HG03103 (cell line): ENCODE measurements at regions not wholly inside any gene's neighbourhood (a gene's known extent, or its start where the extent isn't known, plus 50 kb on each side); places are given as distances from the start of the nearest gene placed in this dataset.

Experiments used
- ATAC-seq: cut with Tn5 transposase; IDR thresholded peaks from one replicate; pipeline ENCODE4 v1.9.1; 2021; ENCODE audit warnings: low read depth; ENCODE audit not compliant: unreplicated experiment

DNA sequence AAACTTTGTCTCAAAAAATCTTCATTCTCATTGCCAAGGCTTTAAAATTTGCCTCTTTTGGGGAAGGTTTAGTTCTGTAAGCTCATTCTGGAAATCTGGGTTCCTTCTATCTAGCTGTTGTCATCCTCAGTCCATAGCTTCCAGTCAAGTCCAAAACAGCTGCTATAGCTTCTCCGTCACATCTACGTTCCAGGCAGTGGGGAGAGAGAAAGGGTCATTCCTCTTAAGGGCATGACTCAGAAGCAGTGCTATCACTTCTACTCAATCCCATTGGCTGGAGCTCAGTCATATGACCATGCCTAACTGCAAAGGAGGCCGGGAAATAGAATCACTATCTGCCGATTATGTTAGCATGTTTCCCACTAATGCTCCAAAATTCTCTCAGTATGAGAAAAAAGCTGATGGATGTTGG, 141.4 kb upstream of the PTPN1 start:
- ATAC-seq, result no peak

DNA sequence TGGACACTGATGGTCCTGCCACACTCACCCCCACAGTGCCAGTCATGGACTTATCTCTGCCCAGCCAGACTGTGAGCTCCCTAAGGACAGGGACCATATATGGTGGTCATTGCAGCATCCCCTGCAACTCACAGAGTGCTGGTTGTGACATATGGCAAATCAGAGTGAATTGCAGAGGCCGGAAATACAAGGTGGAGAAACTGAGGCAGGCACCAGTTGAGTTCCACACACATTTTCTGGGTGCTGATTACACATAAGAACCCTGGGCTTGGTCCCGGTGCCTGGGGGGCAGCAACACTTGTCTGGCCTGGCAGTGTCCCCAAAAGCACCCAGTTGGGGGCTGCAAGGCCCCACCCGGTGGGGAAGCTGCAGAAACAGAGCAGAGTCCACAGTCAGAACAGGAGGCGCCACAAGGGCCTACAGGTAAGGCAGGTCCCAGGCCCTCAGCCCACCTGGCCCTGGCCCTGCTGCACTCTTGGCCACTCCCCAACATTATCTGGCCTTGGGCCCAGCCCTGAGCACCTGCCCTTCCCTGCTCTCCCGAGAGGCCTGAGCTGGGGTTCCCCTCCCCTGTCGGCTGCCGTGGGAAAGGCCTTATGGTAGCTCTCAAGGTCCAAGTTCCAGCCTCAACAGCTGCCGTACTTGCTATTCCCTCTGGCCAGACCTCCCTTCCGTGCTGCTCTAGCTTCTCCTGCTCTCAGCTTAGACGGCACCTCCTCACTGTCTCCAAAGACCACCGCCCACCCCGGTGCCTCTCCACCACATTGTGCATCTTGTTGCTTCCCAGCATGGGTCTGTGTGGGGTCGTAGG, 140.8 kb upstream of the PTPN1 start:
- ATAC-seq, result no peak

DNA sequence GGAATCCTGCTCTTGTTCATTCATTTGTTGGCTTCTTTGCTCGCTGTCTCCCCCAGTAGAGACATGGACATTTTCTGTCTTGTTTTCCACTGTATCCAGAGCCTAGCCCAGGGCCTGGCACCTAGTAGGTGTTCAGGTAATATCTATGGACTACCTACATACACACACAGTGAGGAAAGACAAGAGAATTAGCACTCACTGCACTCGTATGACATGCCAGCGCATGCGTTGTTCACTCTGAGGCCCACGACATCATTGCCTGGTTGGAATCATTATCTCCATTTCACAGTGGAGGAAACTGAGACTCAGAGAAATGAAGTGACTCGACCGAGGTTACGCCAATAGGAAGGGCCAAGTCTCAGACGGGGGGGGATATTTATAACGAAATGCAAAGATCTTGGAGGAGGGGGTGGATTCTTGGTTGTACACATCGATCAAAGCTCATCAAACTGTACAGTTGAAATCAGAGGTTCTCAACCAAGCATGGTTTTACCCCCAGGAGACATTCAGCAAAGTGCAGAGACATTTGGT, 140.1 kb upstream of the PTPN1 start:
- no peak for ATAC-seq

DNA sequence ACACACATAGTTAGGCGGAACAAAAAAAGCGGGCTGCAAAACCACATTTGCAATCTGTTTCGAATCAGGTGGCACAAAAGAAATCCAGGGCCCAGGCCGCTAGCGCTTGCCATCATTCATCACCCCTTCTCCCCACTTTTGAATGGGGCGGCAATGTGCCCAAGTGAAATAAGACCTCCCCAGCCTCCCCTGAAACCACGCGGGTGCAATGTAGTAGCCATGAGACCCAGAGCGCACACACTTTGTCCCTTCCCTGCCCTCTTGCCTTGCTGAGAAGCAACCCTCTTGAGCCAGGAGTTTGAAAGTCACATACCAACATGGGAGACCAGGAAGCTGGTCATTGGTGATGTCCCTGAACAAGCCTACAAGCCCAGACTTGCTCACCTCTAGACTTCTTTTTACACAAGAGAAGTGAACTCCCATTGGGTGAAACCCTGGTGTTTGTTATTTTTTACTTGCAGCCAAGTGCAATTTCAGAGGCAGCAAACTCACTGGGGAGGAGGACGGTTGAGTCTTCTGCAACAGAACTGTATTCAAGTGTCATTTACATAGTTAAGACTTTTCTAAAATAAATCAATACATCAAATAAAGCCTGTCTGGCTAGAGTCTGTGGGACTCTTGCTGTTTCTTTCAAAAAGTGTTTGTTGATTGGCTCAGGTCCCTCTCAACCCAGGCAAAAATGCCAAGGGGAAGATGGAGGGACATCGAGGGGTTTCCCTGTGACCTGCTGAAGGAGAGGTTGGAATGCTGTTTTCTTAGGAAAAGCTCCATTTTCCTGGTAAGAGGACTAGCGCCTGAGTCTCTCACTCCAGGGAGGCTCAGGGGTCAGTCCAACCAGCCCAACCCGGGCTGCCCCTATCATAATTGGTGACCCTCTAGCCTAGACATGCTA, 138.1 kb upstream of the PTPN1 start:
- no peak for ATAC-seq

DNA sequence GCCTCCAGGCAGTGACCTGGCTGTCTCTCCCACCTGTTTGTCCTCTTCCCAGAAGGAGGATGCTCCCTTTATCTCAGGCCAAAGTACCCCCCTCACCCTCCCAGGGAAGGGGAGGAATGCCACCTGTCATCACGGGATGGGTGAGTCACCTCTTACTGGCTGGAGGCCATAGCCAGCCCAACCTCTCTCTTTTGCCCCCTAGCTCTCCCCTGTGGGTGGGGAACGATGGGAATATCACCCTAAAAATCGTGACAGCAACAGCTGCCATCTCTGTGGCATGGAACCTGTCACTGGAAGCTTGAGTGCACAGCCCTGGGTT, 137.5 kb upstream of the PTPN1 start:
- ATAC-seq, result no peak

DNA sequence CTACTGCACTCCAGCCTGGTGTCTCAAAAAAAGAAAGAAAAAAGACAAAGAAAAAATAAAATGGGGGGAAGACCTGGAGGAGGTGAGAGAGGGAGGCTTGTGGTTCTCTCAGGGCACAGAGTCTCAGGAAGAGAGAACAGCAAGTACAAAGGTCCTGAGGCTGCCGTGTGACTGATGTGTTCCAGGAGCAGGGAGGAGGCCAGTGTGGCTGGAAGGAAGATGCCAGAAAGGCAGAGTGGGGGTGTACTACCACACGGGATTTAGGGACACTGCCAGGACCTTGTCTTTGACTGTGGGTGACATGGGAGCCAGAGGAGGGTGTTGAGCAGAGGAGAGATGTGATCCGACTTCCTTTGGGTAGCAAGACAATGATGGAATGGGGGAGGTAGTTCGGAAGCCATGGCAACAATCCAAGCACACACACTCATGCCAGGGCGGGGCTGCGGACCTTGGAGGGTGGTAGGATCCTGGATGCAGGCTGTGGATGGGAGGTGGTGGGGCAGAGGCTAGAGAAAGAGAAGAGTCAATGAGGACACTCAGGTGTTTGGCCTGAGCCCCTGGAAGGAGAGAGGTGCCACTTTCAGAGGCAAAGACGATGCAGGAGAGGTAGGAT, 136.4 kb upstream of the PTPN1 start:
- ATAC-seq, result no peak

DNA sequence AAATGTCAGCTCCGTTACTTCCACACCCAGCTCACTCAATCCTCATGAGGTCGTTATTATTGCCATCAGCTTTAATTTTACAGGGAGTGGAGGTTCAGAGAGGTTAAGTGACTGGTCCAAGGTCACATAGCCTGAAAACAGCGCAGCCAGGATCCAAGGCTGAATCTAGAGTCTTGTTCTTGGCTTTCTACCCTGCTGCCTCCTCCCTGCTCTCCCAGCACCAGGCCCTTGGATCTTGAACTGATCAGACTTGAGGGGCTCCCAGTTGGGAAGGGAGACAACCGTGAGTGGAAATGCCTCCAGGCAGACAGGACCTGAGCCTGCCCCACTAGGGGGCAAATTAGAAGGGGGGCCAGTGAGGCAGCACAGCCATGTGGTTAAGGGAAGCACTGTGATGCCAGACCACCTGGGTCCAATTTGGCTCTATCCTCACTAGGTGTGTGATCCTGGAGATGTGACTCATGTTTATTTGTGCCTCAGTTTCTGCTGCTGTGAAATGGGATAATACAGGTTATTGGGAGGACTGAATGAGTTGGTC, 135.6 kb upstream of the PTPN1 start:
- ATAC-seq, result no peak

DNA sequence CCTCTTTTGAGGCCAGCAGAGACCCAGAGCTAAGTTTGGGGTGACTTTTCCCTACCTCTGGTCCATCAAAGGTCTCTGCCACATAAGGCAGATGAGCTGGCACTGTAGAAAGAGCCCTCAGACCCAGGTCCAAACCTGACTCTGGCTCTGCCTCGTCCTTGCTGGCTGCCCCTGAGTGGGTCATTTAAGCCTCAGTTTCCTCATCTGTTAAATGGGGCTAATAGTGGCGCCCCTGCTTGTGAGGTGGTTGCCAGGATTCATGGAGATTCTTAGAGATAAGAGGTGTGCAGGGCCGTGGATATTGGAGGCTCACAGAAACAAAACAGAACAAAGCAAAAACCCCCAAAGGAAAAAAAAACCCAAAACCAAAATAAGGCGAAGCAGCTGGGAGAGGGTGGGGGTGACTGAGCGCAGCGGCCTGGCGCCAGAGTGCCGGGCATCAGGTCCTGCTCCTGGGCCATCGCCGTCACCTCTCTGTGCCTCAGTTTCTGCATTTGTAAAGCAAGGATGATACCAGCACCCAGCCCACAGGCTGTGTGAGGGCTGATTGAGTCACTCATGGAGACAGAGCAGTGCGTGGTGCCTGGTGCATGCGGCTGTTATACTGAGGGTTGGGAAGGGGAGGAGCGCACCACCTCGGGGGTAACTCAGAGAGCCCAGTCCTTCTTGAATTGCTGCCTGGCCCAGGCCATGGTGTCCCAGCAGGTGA, 133.8 kb upstream of the PTPN1 start:
- no peak for ATAC-seq

DNA sequence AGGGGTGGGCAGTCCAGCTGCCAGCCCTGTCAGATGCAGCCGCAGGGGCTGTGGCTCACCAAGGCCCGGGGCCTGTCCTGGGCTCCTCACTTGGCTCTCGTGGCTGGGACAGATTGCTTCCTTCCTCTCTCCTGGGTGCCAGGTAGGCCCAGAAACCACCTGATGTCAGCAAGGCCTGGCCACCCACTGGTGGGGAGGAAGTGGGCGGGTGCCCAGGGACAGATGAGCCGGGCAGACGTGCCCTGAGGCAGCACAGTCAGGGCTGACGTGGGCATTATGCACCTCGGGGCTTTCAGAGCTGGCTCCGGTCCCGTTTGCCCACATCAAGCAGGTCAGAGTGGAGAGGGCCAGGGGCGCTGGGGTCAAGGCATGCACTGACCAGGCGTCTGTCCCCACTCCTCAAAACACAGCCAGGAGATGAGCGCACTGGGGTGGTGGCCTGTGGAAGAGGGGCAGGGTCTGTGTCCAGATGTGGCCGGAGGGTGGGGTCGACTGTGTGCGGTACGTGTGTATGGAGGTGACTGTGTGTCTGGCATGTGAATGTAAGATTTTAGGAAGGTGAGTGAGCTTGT, 133.2 kb upstream of the PTPN1 start:
- no peak for ATAC-seq

DNA sequence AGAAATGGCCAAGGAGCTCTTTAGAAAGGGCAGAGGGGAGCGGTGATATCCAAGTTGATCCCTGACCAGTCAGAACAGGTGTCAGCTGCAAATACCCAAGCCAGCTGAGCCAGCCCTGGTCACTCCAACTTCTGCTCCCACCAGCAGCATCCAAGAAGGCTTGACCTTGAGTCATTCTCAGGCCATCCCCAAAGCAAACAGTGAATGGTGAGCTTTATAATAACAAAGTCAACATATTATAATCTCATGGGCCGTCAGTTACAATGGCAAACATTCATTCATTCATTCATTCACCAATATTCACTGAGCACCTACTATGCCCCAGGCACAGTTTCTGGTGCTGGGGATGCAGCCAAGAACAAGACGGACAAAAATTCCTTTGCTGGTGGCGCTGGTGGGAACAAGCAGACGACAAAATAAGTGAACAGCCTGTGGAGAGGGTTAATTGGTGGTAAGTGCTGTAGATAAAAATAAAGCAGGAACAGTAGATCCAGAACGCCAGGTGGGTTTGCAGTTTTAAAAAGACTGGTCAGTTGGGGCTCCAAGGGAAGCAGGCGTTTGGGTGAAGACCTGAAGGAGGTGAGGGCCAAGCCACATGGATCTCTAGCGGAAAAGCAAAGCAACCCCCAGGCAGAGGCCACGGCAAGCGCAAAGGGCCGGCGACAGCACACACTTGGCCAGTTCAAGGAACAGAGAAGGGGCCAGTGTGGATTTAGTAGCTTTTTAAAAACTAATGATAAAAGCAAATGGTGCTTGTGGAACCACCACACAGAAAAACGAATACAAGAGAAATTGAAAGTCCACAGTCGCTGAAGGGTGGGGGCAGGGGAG, 131.8 kb upstream of the PTPN1 start:
- no peak for ATAC-seq

DNA sequence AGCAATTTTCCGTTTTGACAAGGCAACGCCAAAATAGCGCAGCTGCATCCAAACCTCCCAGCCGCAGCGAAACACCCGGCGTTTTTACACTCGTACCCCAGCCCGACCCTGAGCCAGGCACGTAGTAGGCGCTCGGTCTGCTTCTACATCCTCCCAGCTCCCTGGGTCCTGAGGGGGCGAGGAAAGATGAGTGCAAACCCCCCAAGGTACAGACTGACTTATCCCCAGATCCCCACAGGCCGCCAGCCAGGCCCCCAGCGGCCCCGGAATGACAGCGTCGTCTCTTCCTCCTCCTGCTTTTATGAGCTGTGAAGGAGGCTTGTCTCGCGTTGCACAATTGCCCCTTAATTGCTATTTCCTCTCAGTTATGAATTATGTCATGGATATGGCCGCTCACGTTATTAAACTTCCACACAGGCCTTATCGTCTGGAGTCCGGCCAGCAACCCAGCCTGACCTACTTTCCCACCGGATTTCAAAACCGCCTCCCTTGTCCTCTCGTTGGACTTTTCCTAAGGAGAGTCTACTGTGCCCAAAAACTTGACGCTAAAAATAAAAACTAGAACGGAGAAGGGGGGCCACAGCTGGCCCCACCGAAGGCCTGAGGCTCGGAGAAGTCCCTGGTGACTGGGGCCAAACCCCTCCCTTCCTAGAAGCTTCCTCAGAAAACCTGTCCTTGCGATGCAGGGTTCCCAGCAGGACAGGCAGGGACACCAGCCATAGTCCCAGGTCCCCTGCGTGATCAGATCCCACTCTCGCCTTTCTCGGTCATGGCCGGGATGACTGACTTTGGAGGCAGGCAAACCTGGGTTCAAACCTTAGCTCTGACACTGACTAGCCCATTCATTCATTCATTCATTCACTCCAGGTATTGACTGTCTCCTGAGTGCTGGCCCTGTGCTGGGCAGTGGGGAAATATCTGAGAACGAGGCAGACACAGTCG, 130.9 kb upstream of the PTPN1 start:
- ATAC-seq, result no peak

DNA sequence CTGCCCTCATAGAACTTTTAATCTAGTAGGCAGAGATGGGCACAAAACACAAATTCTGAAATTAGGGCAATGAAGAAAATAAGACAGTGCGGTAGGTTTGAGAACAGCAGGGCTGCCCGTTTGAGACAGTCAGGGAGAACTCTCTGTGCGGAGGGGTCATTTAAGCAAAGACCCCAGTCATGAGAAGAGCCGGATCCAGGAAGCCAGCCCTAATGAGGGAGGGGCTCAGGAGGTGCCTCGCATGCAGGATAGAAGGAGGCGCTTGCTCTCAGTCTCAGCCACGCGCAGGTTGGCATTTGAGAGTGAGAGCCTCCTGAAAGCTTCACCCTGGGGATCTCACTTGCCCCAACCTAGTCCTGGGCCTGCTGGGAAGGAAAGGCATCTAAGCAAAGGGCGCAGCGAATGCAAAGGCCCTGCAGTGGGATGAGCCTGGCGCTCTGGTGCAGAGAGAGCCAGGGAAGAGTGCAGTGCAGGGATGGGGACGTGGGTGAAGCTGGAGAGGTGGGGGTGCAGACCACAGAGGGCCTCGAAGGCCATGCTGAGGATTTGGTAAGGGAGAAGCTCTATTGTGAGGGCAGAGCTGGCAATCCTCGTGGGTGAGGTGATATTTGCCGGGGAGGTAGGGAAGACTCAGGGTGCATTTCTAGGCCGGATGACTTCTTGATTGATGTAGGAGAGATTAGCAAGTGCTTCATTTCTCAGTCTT, 130.0 kb upstream of the PTPN1 start:
- no peak for ATAC-seq

DNA sequence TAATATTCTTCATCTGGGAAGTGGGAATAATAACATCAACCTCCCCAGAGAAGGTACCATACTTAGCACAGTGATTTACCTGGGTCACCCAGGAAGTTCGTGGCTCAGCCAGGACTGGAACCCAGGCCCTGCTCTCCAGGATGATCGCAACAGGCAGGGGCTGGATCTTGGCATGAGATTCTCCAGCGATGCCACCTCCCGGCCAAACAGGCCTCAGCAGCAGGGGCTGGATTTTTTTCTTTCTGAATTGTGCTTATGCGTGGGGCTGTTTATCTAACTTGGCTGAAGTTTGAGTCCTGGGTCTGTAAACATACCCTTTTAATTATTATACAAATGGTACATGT, 129.5 kb upstream of the PTPN1 start:
- no peak for ATAC-seq

DNA sequence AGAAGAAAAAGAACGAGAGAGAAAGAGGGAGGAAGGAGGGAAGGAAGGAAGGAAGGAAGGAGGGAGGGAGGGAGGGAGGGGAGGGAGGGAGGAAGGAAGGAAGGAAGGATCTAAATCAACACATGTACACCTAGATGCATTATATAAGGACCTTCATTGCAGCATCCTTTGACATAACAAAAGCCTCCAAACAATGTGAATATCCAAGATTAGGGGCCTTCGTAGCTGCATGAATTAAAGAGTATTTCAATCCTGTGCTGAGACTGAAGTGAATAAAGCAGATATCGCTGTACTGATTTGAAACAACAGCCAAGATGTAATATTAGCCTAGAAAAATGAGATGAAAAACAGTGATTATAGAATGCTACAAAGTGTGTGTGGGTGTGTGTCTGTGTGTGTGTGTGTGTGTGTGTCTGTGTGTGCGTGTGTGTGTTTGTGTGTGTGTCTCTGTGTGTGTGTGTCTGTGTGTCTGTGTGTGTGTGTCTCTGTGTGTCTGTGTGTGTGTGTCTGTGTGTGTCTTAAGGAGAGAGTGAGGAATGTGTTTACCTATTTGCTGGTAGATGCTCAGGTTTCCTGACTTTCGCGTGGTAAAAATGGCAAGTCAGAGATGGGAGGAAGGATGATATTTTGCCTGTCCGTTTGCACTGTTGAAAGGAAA, 129.0 kb upstream of the PTPN1 start:
- no peak for ATAC-seq

DNA sequence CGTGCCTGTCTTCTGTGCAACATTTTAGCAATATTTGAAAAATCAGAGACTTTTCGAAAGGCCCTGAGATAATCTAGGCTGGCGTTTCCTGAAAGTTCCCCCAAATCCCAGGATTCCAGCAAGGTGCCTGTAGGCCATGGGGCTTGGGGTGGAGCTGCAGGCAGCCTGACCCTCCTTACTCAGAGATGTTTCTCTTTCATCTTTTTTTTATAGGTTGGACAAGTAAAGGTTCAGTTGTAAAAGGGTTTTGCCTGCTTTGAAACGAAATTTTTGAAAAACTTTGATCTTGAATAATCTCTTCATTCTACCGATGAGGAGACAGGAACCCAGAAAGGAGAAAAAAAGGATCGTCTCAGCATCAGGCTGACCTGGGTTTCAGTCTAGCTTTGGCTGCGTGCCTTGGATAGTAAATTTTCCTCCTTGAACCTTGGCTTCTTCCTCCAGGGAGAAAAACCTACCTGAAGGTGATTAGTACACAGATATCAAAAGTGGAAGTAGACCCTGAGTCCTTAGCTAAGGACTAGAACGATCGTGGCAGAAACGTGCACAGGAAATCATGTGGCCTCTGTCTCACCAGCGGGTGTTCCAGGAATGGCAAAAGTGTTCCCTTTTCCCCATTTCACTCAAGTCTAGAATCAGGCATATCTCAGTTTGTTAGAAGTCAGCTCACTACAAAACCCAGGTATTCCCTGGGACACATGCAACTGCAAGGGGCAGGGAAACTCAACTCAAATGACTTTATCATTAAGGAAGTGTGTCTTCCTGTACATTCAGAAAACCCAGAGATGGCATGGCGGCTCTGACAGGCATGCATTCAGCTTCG, 128.2 kb upstream of the PTPN1 start:
- no peak for ATAC-seq
